H9 (cell line): ENCODE measurements at regions not wholly inside any gene's neighbourhood (a gene's known extent, or its start where the extent isn't known, plus 50 kb on each side); places are given as distances from the start of the nearest gene placed in this dataset.

ENCODE experiments used
- DNase-seq: peaks from one replicate; pipeline ENCODE4 v3.0.0-alpha.2; 2017
- H2AFZ ChIP-seq: one replicate; pipeline ENCODE4 v1.6.1; 2013; ENCODE audit warnings: mild to moderate bottlenecking, low read length, control low read depth, moderate library complexity
- H2AK5ac ChIP-seq: 2 replicates; pipeline ENCODE4 v1.6.1; 2013; ENCODE audit warnings: low read length, control low read depth, mixed read lengths; ENCODE audit not compliant: insufficient read length
- H2BK120ac ChIP-seq: one replicate; pipeline ENCODE4 v1.6.1; 2013; ENCODE audit warnings: low read depth, mild to moderate bottlenecking, low read length, control low read depth, inconsistent platforms; ENCODE audit not compliant: poor library complexity, severe bottlenecking
- H2BK12ac ChIP-seq: 2 replicates; pipeline ENCODE4 v1.6.1; 2013; ENCODE audit warnings: low read length, control low read depth, mixed read lengths, low read depth; ENCODE audit not compliant: insufficient read length
- H2BK15ac ChIP-seq: 2 replicates; pipeline ENCODE4 v1.6.1; 2013; ENCODE audit warnings: low read depth, low read length, control low read depth
- H2BK20ac ChIP-seq: one replicate; pipeline ENCODE4 v1.6.1; 2013; ENCODE audit warnings: low read depth, mild to moderate bottlenecking, low read length, control low read depth, inconsistent platforms; ENCODE audit not compliant: poor library complexity, severe bottlenecking
- H2BK5ac ChIP-seq: 2 replicates; pipeline ENCODE4 v1.6.1; 2013; ENCODE audit warnings: low read length, control low read depth, mixed read lengths; ENCODE audit not compliant: insufficient read length
- H3K14ac ChIP-seq: 2 replicates; pipeline ENCODE4 v1.6.1; 2013; ENCODE audit warnings: low read length, control low read depth; ENCODE audit not compliant: insufficient read depth
- H3K18ac ChIP-seq: 2 replicates; pipeline ENCODE4 v1.6.1; 2013; ENCODE audit warnings: low read depth, mild to moderate bottlenecking, mixed read lengths, low read length, control low read depth; ENCODE audit not compliant: insufficient read length
- H3K23ac ChIP-seq: 2 replicates; pipeline ENCODE4 v1.6.1; 2013; ENCODE audit warnings: low read length, control low read depth, mixed read lengths, low read depth; ENCODE audit not compliant: insufficient read length
- H3K23me2 ChIP-seq: 2 replicates; pipeline ENCODE4 v1.6.1; 2013; ENCODE audit warnings: low read depth, mild to moderate bottlenecking, mixed read lengths, low read length, control low read depth; ENCODE audit not compliant: insufficient read length, poor library complexity, severe bottlenecking
- H3K27ac ChIP-seq: 2 replicates; pipeline ENCODE4 v1.5.1; 2013; ENCODE audit warnings: low read length, control low read depth, mixed read lengths, low read depth; ENCODE audit not compliant: insufficient read length
- H3K27me3 ChIP-seq: 2 replicates; pipeline ENCODE4 v1.6.1; 2013; ENCODE audit warnings: low read length, control low read depth, inconsistent platforms; ENCODE audit not compliant: insufficient read depth
- H3K4ac ChIP-seq: 2 replicates; pipeline ENCODE4 v1.6.1; 2013; ENCODE audit warnings: low read depth, mild to moderate bottlenecking, control low read depth, inconsistent platforms, low read length, moderate library complexity
- H3K4me1 ChIP-seq: 2 replicates; pipeline ENCODE4 v1.6.1; 2013; ENCODE audit warnings: low read length, control low read depth, inconsistent platforms; ENCODE audit not compliant: insufficient read depth
- H3K4me2 ChIP-seq: 2 replicates; pipeline ENCODE4 v1.6.1; 2013; ENCODE audit warnings: low read length, control low read depth, mixed read lengths; ENCODE audit not compliant: insufficient read length, insufficient read depth
- H3K56ac ChIP-seq: 2 replicates; pipeline ENCODE4 v1.6.1; 2013; ENCODE audit warnings: low read depth, mild to moderate bottlenecking, mixed read lengths, low read length, control low read depth; ENCODE audit not compliant: insufficient read length
- H3K79me1 ChIP-seq: 2 replicates; pipeline ENCODE4 v1.6.1; 2013; ENCODE audit warnings: low read depth, mild to moderate bottlenecking, moderate library complexity, low read length, control low read depth, inconsistent platforms; ENCODE audit not compliant: insufficient read depth, poor library complexity, severe bottlenecking
- H3K79me2 ChIP-seq: 2 replicates; pipeline ENCODE4 v1.6.1; 2013; ENCODE audit warnings: low read length, control low read depth, inconsistent platforms; ENCODE audit not compliant: insufficient read depth
- H3K9ac ChIP-seq: 2 replicates; pipeline ENCODE4 v1.6.1; 2013; ENCODE audit warnings: low read length, control low read depth, mixed read lengths; ENCODE audit not compliant: insufficient read length; ENCODE audit errors: extremely low read depth
- H3K9me3 ChIP-seq: one replicate; pipeline ENCODE4 v1.6.1; 2013; ENCODE audit warnings: low read depth, low read length, inconsistent platforms; ENCODE audit not compliant: control insufficient read depth
- H3T11ph ChIP-seq: one replicate; pipeline ENCODE4 v1.6.1; 2013; ENCODE audit warnings: mild to moderate bottlenecking, low read length, control low read depth, inconsistent platforms
- H4K20me1 ChIP-seq: one replicate; pipeline ENCODE4 v1.6.1; 2013; ENCODE audit not compliant: control insufficient read depth, insufficient read length, insufficient read depth
- H4K5ac ChIP-seq: 2 replicates; pipeline ENCODE4 v1.6.1; 2013; ENCODE audit warnings: low read depth, mild to moderate bottlenecking, mixed read lengths, low read length, control low read depth; ENCODE audit not compliant: insufficient read length
- H4K8ac ChIP-seq: replicated peaks from 2 replicates; pipeline ENCODE4 v1.6.1; 2013; ENCODE audit warnings: low read length, control low read depth, mixed read lengths, low read depth; ENCODE audit not compliant: insufficient read length
- H4K91ac ChIP-seq: 2 replicates; pipeline ENCODE4 v1.6.1; 2013; ENCODE audit warnings: low read depth, mild to moderate bottlenecking, moderate library complexity, mixed read lengths, low read length, control low read depth; ENCODE audit not compliant: insufficient read length
- H3K27ac Mint-ChIP-seq, 3 experiments: 2 replicates in 2 of 3; 3 replicates in 1 of 3; pipeline ENCODE4 v1.8.0; 2020 to 2021; ENCODE audit warnings: mixed read lengths in 3 of 3, mild to moderate bottlenecking in 1 of 3, moderate library complexity in 1 of 3
- H3K27me3 Mint-ChIP-seq: 2 replicates; pipeline ENCODE4 v1.8.0; 2021; ENCODE audit warnings: low read depth, mild to moderate bottlenecking, moderate library complexity, mixed read lengths
- H3K36me3 Mint-ChIP-seq, 3 experiments: 2 replicates in 2 of 3; 3 replicates in 1 of 3; pipeline ENCODE4 v1.8.0; 2020 to 2021; ENCODE audit warnings: low read depth in 3 of 3, mixed read lengths in 3 of 3; ENCODE audit not compliant: insufficient read depth in 1 of 3
- H3K4me1 Mint-ChIP-seq, 2 experiments: 2 replicates each; pipeline ENCODE4 v1.8.0; 2020; ENCODE audit warnings: mixed read lengths in 2 of 2
- H3K4me3 Mint-ChIP-seq, 2 experiments: 2 replicates in 1 of 2; 3 replicates in 1 of 2; pipeline ENCODE4 v1.8.0; 2020 to 2021; ENCODE audit warnings: mild to moderate bottlenecking in 2 of 2, mixed read lengths in 2 of 2, moderate library complexity in 1 of 2
- H3K9me3 Mint-ChIP-seq, 2 experiments: 2 replicates in 1 of 2; 3 replicates in 1 of 2; pipeline ENCODE4 v1.8.0; 2020; ENCODE audit warnings: mild to moderate bottlenecking in 2 of 2, mixed read lengths in 2 of 2, moderate library complexity in 1 of 2
- CTCF ChIP-seq: fragments of 200-600 bp; sonication (generic); conservative IDR thresholded peaks from 3 replicates; pipeline ENCODE4 v1.8.0; 2021; ENCODE audit warnings: antibody characterized with exemption, mild to moderate bottlenecking
- WGBS: extraction: QIAGEN DNeasy Blood & Tissue Kit; methylation state at CpG from one replicate; pipeline ENCODE4 v1.1.7; 2013; ENCODE audit warnings: missing lambda C conversion rate, low lambda C conversion rate, mixed read lengths; ENCODE audit not compliant: insufficient read length; ENCODE audit errors: extremely low coverage; 5-methylcytosine and 5-hydroxymethylcytosine counted together

- no peak for TF ChIP-seq CTCF
- H3K9ac ChIP-seq: no peak overlapping the region
- H3K27me3 Mint-ChIP-seq: no peaks in the 10 kb centered on the region
- no peaks in the 10 kb centered on the region for H3K4me1 ChIP-seq
- H3K9me3 ChIP-seq: no peaks in the 10 kb centered on the region
- H3K56ac ChIP-seq: no peak overlapping the region
- H3K4ac ChIP-seq: no peak overlapping the region
- no peaks in the 10 kb centered on the region for H3K27me3 ChIP-seq
- H2BK20ac ChIP-seq: no peak overlapping the region
- no peaks in the 10 kb centered on the region for H3K23me2 ChIP-seq
- no peak overlapping the region for H3K18ac ChIP-seq
- H2BK12ac ChIP-seq: no peak overlapping the region
- no peak overlapping the region for H3K14ac ChIP-seq
- H3K4me3 Mint-ChIP-seq: no peak overlapping the region
- no peak overlapping the region for H3K27ac ChIP-seq
- H3K27ac Mint-ChIP-seq: no peak overlapping the region
- H2BK15ac ChIP-seq: no peak overlapping the region
- H2BK120ac ChIP-seq: no peak overlapping the region
- no peak overlapping the region for H2AFZ ChIP-seq
- no peaks in the 10 kb centered on the region for H4K20me1 ChIP-seq
- H2BK5ac ChIP-seq: no peak overlapping the region
- no peak overlapping the region for H4K8ac ChIP-seq
- H4K91ac ChIP-seq: no peak overlapping the region
- H3K36me3 Mint-ChIP-seq: peaks cover 0 to 10% (median 5%) of the 10 kb centered on the region in 3 experiments; a peak in 4 of 7 replicates
- no peaks in the 10 kb centered on the region for H3K79me1 ChIP-seq
- no CpG with 5 or more reads among the region's 1 CpG for WGBS
- H3K23ac ChIP-seq: no peak overlapping the region
- H3K4me1 Mint-ChIP-seq: peaks cover 3 to 10% of the 10 kb centered on the region in 2 experiments; a peak in 2 of 4 replicates
- H4K5ac ChIP-seq: no peak overlapping the region
- no peak overlapping the region for H3T11ph ChIP-seq
- no peaks in the 10 kb centered on the region for H3K79me2 ChIP-seq
- H3K4me2 ChIP-seq: no peak overlapping the region
- no peak overlapping the region for H2AK5ac ChIP-seq
- H3K9me3 Mint-ChIP-seq: peaks cover 6 to 10% of the 10 kb centered on the region in 2 experiments; a peak in 4 of 5 replicates
- no peak for DNase-seq
Measured at GRCh38 chr1:73604211-73604610, 593.8 kb downstream of the LRRIQ3 start.
